ENCODE measurements at regions not wholly inside any gene's neighbourhood (a gene's known extent, or its start where the extent isn't known, plus 50 kb on each side); places are given as distances from the start of the nearest gene placed in this dataset.
A peak's percentile ranks its signal among the peaks of the same experiment; 100 is the strongest.
"Not testable (repeated sequence)": the region's sequence is repeated elsewhere in the genome, so short reads cannot be mapped to it uniquely, and the experiment has no call there.

- peak overlapping the region in 1 of 6 donors; percentile 53 for H3K27ac Mint-ChIP-seq
These were observed 56.6 kb upstream of the ASNS start for GRCh38 chr7:97928844-97929243.

GRCh38 chr7:97927790-97928748 is 55.9 kb upstream of the ASNS start:
- H3K36me3 Mint-ChIP-seq, H3K9me3 Mint-ChIP-seq: not testable (repeated sequence)
- H3K4me1 Mint-ChIP-seq = peaks cover 0 to 12% (median 10%) of the 10 kb centered on the region in 3 donors
- peaks cover 5 to 19% (median 7%) of the 10 kb centered on the region in 3 donors for H3K27me3 Mint-ChIP-seq
- H3K4me3 Mint-ChIP-seq = peak overlapping the region in 7 of 8 donors; percentile 58 to 81 (median 71)
- H3K27ac Mint-ChIP-seq = peak overlapping the region in 1 of 6 donors; percentile 53
- DNase-seq (peak; percentile 62), ATAC-seq (ENCODE audit: low read depth in 2 of 2) (peak; percentile 42 to 45)

More at GRCh38 chr7:97928844-97929243, 56.6 kb upstream of the ASNS start:
- Mint-ChIP-seq H3K27me3 (peaks cover 5 to 19% (median 7%) of the 10 kb centered on the region in 3 donors), H3K4me3 (peak overlapping the region in 6 of 8 donors; percentile 45 to 81 (median 66)), H3K4me1 (peaks cover 0 to 12% (median 10%) of the 10 kb centered on the region in 3 donors)
- not testable (repeated sequence) for H3K36me3 Mint-ChIP-seq; ATAC-seq (ENCODE audit: low read depth in 2 of 2); H3K9me3 Mint-ChIP-seq; DNase-seq
